Left renal cortex interstitium (tissue), 4 donors: ENCODE measurements at regions not wholly inside any gene's neighbourhood (a gene's known extent, or its start where the extent isn't known, plus 50 kb on each side); places are given as distances from the start of the nearest gene placed in this dataset.
A peak's percentile ranks its signal among the peaks of the same experiment; 100 is the strongest.
"Not testable (repeated sequence)": the region's sequence is repeated elsewhere in the genome, so short reads cannot be mapped to it uniquely, and the experiment has no call there.

Experiments
- DNase-seq, 4 donors: peaks; one replicate each; pipeline ENCODE4 v3.0.0-alpha.2; 2013; ENCODE audit warnings: low read depth in 4 of 4, low spot score in 2 of 4, missing footprints in 1 of 4

GRCh38 chr1:143845193-143845592 lies 126.6 kb downstream of the FAM72C start:
- not testable (repeated sequence) for DNase-seq

DNA sequence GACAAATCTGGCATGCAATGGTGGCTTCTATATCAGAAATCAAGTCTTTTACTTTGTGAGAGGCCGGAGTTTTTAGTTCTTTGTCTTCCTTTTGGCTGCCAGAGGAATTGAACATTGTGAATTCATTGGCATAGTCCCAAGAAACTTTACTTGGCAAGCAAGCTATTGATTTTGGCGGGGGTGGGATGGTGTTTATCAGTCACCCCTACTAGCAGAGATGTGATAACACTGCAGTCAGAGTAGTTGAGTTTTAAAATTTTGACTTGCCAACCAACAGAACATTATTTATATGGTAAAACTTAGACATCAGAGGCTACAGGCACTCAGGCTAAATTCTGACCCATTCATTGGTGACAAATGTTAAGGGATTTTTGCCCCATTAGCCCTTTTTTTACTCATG lies 129.7 kb downstream of the FAM72C start:
- DNase-seq, result not testable (repeated sequence)

- not testable (repeated sequence) for DNase-seq
Measured at GRCh38 chr1:143839182-143839581, 132.6 kb downstream of the FAM72C start.

DNA sequence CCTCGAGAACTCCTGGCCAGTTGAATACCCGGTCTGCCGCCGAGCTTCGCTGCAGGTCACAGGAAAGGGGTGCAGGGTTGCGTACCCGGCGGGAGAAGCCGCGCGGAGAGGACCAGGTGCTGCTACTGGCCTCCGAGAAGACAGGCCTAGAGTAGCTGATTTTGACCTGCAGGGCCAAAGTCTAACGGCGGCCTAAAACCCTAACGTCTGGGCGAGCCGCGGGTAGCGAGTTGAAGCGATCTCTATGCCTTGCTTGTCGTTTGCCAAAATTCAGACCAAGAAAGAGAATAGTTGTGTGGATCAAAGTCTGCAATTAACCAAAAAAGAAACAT lies 133.2 kb downstream of the FAM72C start:
- DNase-seq, result not testable (repeated sequence)

GRCh38 chr1:143837924-143838597 lies 133.7 kb downstream of the FAM72C start:
- DNase-seq, result not testable (repeated sequence)

GRCh38 chr1:143833376-143833775 lies 138.4 kb downstream of the FAM72C start:
- DNase-seq, result not testable (repeated sequence)

DNA sequence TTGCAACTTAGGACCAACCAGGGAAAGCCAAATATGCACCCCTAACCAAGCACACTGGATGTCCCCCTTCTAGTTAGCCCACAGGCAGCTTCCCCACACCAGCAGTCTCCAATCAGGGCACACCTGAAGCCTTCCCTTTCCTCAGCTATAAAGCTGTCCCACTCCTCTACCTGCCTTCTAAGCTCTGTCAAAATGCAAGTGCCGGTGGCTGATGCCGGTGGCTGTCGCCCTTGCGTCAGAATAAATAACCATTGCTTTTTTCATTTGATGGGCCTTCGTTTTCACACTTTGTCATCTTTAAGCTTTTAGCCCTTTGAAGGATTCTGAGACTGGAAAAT lies 139.4 kb downstream of the FAM72C start:
- not testable (repeated sequence) for DNase-seq

- not testable (repeated sequence) for DNase-seq
Measured at GRCh38 chr1:143831479-143832378, 140.1 kb downstream of the FAM72C start.

- not testable (repeated sequence) for DNase-seq
Measured at GRCh38 chr1:143826162-143826561, 145.6 kb downstream of the FAM72C start.

DNA sequence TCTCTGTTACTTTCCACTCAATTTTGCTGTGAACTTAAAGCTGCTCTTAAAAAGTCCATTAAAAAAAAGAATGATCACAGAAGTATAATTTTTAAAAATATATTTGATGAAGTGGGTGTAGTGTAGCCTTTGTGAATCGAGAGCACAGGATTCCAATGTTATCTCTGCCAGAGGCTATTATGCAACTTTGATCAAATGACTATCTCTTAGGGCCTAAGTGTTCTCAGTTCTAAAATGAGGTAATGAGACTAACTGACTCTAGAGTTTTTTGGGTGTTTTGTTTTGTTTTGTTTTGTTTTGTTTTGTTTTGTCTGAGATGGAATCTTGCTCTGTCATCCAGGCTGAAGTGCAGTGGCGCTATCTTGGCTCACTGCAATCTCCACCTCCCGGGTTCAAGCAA lies 147.5 kb downstream of the FAM72C start:
- not testable (repeated sequence) for DNase-seq

DNA sequence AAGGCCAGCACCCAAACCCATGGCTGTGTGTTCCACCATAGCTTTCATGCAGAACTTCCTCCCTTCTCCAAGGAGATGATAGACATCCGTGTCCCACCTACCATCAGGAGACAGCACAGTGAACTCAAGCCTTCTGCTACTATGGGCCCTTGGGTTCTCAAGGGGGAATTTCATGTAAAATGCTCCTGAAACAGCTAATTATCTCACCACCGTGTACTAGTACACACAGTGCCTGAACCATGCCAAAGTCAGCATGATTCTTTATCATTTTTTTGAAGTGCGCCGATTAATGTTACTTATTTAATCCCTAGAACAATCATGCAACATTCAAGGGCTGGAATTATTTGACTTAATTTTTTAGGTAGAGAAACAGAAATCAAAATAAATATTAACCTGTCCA lies 151.7 kb downstream of the FAM72C start:
- DNase-seq, result not testable (repeated sequence)

- not testable (repeated sequence) for DNase-seq
Measured at GRCh38 chr1:143816369-143816768, 155.4 kb downstream of the FAM72C start.

GRCh38 chr1:143805374-143805773 lies 166.4 kb downstream of the FAM72C start:
- DNase-seq, result not testable (repeated sequence)

DNA sequence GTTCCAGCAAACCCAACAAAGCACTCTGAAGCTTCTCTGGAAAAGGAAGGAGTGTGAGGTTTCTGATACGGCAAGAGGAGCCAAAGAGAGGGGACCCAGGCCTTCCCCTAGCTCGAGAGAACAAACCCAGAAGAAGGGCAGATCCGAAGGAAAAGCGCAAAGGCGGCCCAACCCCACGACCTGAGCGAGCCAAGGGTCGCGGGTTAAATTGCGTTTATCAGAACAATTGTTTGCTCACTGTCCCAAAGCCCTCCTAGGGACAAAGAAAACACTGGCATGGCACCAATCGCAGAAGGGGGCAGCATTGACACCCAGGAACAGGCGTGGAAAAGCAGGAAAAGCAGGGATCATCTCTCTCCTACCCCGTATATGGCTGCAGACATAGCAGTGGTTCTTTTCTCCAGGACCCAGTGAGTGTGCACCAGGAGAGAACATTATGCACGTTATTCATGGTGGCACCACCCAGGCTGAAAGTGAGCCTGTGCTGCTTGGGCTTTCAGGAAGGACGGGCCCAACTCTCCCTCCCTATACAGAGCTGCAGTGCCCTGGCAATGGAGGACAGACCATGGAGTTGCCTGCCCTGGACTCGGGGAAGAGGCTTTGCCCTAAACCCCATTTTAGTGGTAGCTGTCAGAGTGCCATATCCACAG lies 167.0 kb downstream of the FAM72C start:
- DNase-seq, result not testable (repeated sequence)

GRCh38 chr1:143803927-143804411 lies 167.8 kb downstream of the FAM72C start:
- peak in 3 of 4 donors; percentile 18 to 67 (median 28) for DNase-seq

- DNase-seq, result not testable (repeated sequence)
Measured at GRCh38 chr1:143803095-143803494, 168.7 kb downstream of the FAM72C start.

- not testable (repeated sequence) for DNase-seq
Measured at GRCh38 chr1:143799568-143800187, 172.1 kb downstream of the FAM72C start.

DNA sequence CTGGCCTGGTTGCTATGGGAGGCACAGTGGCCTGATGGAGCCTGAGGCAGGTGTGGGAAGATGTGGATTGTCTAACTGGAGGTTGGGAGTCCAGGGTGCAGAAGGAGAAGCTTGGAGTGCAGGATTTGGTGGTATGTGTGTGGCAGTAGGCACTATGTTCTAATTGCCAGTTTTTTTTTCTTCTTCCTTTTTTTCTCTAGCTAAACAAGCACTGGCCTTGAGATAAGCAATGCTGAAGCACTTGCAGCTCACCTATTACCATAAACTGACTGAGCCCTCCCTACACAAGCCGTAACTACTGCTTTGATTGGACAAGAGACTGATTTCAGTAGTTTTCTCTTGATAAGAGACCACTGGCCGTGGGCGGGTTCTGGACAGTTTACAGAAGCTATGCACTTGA lies 175.4 kb downstream of the FAM72C start:
- DNase-seq, result not testable (repeated sequence)

GRCh38 chr1:143792047-143792937 lies 179.5 kb downstream of the FAM72C start:
- not testable (repeated sequence) for DNase-seq

- DNase-seq, result not testable (repeated sequence)
Measured at GRCh38 chr1:143786381-143786780, 185.4 kb downstream of the FAM72C start.
